ENCODE measurements at regions not wholly inside any gene's neighbourhood (a gene's known extent, or its start where the extent isn't known, plus 50 kb on each side); places are given as distances from the start of the nearest gene placed in this dataset.
A peak's percentile ranks its signal among the peaks of the same experiment; 100 is the strongest.

GRCh38 chr7:155208681-155209477 lies 88.8 kb upstream of the INSIG1 start:
- H3K9me3 ChIP-seq (ENCODE audit: control insufficient read depth in 1 of 2, insufficient read depth in 1 of 2, low read depth in 1 of 2, low read length in 2 of 2), result no peaks in the 10 kb centered on the region
- TF ChIP-seq ELF1 (IDR thresholded peaks at IDR 0.05; ENCODE audit: borderline replicate concordance, low read depth) (no peak), ATF3 (IDR thresholded peaks at IDR 0.05) (no peak), SIN3A (IDR thresholded peaks at IDR 0.05; ENCODE audit: low read depth) (no peak), POLR2AphosphoS5 (IDR thresholded peaks at IDR 0.05; ENCODE audit: low read depth, low read length) (peak; percentile 31; the same call in 1 of the 2 replicates), REST (IDR thresholded peaks at IDR 0.05; ENCODE audit: low read depth) (no peak), SRF (IDR thresholded peaks at IDR 0.05; ENCODE audit: low read depth) (no peak), TCF7L2 (IDR thresholded peaks at IDR 0.05; ENCODE audit: borderline replicate concordance, extremely low read depth, insufficient read depth, insufficient read length) (peak; percentile 59)
- H3K4me1 ChIP-seq (ENCODE audit: control insufficient read depth in 1 of 2, insufficient read depth in 2 of 2, low read length in 2 of 2), result peaks cover 30 to 51% of the 10 kb centered on the region in 2 experiments
- H4K20me1 ChIP-seq (ENCODE audit: insufficient read depth), result no peaks in the 10 kb centered on the region
- H3K9ac ChIP-seq (ENCODE audit: low read length), result peak overlapping the region; percentile 4
- H3K4me3 ChIP-seq (replicated peaks in 1 of 2; ENCODE audit: low read depth in 1 of 2, low read length in 2 of 2), result peak overlapping the region; percentile 15 to 29; a peak in 3 of 4 replicates
- ATAC-seq (peak; percentile 31), DNase-seq (ENCODE audit: low read depth, low spot score) (peak; percentile 35)
- intact Hi-C loops (cut with micrococcal nuclease), result loop anchor here (1.0 to 5.0 kb wide), 2 partner anchors 21 to 207 kb away; partner anchors contain the start of gene PAXIP1
- BruUV-seq (replicated peaks), result no TSS peak
- H3K4me2 ChIP-seq (ENCODE audit: low read length), result peak overlapping the region; percentile 64
- ChIA-PET RAD21 (ENCODE audit: low non-redundant PET in 1 of 2, low total read pairs in 2 of 2, uncharacterized antibody in 2 of 2, unreplicated experiment in 2 of 2) (interaction anchor here in 1 of 2 experiments (0.6 kb wide), 1 partner anchor 185 kb away, joined by 5 read pairs; no protein-coding TSS in a partner anchor), POLR2A (no interaction called here), CTCF (no interaction called here)
- H2AFZ ChIP-seq (ENCODE audit: low read depth, low read length, poor library complexity, severe bottlenecking), result no peak overlapping the region
- no peaks in the 10 kb centered on the region for H3K36me3 ChIP-seq (ENCODE audit: control insufficient read depth in 1 of 2, insufficient read depth in 2 of 2, low read length in 2 of 2)
- no peaks in the 10 kb centered on the region for H3K27me3 ChIP-seq (ENCODE audit: insufficient read depth, low read length)
- H3K9me2 ChIP-seq (ENCODE audit: insufficient read depth), result no peaks in the 10 kb centered on the region
- H3K27ac ChIP-seq (ENCODE audit: low read depth, low read length), result peak overlapping the region; percentile 41; the same call in 1 of the 2 replicates
- H3K79me2 ChIP-seq (ENCODE audit: insufficient read depth, low read length), result no peaks in the 10 kb centered on the region
